ENCODE measurements at regions not wholly inside any gene's neighbourhood (a gene's known extent, or its start where the extent isn't known, plus 50 kb on each side); places are given as distances from the start of the nearest gene placed in this dataset.

DNA sequence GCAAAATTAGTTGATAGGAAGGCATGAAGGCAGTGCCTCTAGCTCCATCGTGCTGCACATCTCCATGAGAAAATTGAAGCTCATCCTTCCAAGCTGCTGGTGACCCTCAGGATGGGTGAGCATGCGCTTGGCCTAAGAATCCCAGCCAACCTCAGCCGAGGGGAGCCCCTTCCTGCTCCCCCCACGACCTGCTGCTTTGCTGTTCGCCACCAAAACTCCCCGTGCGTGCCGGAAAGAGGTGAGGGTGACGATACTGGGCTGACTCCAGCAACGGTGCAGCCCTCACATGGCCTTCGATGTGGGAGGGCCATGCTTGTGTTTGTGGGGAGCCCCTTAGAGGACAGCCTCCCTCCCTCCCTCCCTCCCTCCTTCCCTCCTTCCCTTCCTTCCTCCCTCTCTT is 660.9 kb downstream of the BRD1 start:
- TF ChIP-seq, protein P1, sequence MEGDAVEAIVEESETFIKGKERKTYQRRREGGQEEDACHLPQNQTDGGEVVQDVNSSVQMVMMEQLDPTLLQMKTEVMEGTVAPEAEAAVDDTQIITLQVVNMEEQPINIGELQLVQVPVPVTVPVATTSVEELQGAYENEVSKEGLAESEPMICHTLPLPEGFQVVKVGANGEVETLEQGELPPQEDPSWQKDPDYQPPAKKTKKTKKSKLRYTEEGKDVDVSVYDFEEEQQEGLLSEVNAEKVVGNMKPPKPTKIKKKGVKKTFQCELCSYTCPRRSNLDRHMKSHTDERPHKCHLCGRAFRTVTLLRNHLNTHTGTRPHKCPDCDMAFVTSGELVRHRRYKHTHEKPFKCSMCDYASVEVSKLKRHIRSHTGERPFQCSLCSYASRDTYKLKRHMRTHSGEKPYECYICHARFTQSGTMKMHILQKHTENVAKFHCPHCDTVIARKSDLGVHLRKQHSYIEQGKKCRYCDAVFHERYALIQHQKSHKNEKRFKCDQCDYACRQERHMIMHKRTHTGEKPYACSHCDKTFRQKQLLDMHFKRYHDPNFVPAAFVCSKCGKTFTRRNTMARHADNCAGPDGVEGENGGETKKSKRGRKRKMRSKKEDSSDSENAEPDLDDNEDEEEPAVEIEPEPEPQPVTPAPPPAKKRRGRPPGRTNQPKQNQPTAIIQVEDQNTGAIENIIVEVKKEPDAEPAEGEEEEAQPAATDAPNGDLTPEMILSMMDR (IDR thresholded peaks at IDR 0.05; ENCODE audit: extremely low read depth, missing control alignments), result no peak
- DNase-seq (ENCODE audit: low spot score), result no peak

DNA sequence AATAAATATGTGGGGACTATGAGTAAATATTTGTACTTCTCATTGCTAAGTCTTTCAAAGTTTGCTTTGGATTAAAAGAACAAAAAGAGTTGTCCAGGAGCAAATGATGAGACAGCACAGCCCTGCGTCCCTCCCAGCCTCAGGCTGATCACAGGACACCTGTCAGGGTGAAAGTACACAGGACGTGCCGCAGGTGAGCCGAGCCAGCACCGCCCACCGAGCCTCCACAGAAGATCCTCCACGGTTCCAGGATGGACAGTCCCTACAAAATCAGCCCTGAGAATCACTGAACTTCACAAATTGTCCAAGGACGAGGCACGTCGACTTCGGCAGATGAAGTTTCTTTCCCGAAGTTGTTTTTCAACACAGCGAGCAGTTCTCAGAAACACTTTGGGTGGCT is 661.5 kb downstream of the BRD1 start:
- no peak for DNase-seq (ENCODE audit: low spot score)
- TF ChIP-seq, protein P1 (IDR thresholded peaks at IDR 0.05; ENCODE audit: extremely low read depth, missing control alignments), result no peak

DNA sequence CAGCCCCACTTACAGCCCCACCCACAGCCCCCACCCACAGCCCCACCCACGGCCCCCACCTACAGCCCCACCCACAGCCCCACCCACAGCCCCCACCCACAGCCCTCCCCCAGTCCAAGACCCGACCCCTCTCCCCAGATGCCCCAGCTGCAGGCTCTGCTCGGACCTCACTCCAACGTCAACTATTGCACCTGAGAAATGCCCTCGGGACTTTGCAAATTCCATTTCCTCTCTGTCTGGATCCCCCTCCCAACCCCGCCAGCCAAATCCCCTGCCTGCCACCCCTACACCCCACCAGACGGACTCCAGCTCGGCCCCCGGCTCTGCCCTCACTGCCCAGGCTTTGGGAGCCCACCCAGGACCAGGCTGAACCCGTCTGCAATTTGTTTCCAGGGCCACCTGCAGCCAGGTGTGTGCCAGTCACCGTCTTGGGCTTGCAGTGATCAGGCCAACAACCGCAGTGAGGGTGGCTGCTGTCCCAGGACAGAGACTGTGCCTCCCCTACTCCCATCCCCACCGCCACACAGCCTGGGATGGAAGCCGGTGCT is 662.8 kb downstream of the BRD1 start:
- DNase-seq (ENCODE audit: low spot score), result no peak
- TF ChIP-seq, protein P1 (IDR thresholded peaks at IDR 0.05; ENCODE audit: extremely low read depth, missing control alignments), result no peak

DNA sequence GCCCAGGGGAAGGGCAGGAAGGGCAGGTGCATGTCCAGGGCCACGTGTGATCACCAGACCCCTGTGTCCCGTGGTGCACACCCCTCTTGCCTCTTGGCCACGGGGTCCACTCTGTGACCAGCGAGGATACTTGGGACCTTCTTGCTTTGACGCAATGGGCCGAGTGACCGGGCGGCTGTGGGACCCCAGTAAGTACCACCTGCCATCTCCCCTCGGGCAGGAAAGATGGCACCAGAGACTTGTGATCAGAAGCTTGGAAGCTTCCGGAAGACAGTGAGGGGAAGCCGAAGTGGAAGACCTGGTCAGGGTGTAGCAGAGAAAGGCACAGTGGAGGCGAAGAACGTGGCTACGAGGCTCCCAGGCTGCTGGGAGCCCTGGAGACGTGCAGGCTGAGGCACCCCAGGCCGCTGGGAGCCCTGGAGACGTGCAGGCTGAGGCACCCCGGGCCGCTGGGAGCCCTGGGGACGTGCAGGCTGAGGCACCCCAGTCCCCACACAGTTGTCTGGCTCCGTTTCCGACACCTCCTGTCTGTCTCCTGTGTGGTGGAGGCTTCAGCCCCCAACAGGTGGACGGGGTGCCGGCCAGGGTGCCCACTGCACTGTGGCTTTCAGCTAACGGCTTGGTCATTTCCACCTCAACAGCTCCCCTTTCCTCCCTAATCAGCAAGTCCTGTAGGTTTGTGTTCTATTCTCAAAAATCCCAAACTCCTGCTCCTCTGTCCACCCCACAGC is 663.5 kb downstream of the BRD1 start:
- no peak for DNase-seq (ENCODE audit: low spot score)
- TF ChIP-seq, protein P1 (IDR thresholded peaks at IDR 0.05; ENCODE audit: extremely low read depth, missing control alignments), result no peak

DNA sequence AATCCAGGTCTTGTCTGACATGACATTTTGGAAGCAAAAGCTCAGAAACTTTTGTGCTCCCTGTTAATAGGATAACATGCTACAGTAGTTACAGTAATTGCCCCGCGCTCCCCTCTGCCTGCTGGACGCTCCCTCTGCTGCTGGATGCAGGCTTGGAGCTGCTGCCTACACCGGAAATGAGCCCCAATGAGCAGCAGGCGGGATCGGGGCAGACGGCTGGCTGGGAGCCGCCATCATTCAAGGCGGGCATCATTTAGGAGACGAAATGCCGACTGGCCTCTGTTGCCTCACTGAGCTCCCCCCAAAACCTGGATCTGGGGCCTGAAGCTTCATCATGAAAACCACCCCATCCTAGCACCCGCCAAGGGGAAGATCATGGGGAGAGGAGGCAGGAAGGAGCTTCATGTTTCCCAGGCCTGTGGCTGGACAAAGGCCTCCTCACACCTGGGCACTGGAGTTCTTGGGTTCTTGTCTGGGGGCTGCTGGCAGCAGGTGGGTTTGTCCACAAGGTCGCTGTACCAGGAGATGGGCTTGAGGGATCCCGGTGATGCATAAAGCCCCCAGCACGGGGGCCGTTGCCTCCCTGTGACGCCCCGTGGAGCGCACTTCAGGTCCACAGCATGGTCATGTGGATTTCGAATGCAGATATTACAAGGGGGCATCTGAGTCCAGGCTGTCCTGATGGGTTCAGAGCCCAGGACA is 664.3 kb downstream of the BRD1 start:
- DNase-seq (ENCODE audit: low spot score), result no peak

DNA sequence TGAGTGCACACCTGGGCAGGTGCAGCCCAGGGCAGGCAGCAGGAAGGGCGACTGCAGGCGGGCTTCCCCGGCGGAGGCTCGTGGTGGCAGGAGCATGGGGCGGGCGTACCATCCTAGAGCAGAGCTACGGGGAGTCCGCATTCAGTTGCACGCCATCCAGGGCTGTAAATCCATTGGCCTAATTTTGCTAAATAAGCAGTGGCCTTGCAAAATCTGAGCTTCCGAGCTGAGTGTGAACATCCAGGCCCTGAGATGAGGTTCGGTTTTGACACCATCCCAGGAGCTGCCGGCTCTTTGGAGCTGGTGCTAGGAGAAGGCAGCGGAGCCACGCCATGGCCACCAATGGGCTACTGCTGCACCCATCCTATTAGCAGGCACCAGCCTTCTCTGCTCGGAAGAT is 664.8 kb downstream of the BRD1 start:
- DNase-seq (ENCODE audit: low spot score), result no peak
- TF ChIP-seq, protein P1 (IDR thresholded peaks at IDR 0.05; ENCODE audit: extremely low read depth, missing control alignments), result no peak

More for the DNA sequence above, 664.3 kb downstream of the BRD1 start:
- TF ChIP-seq, protein P1 (IDR thresholded peaks at IDR 0.05; ENCODE audit: extremely low read depth, missing control alignments), result no peak

All from GM20000 (cell line).